Endothelial cell of umbilical vein (primary cell): ENCODE measurements at regions not wholly inside any gene's neighbourhood (a gene's known extent, or its start where the extent isn't known, plus 50 kb on each side); places are given as distances from the start of the nearest gene placed in this dataset.

ENCODE experiments used
- BruUV-seq: library from RNA; stranded (reverse); fragments of 400-500 nt; replicated peaks from 2 replicates; lab custom pipeline; 2021; lab: Mats Ljungman, UMichigan
- CTCF ChIA-PET: fragments of 300-600, 350-600 bp; sonication (Branson Sonifier 250); formaldehyde crosslinking; loops from one replicate; lab custom pipeline; 2021; ENCODE audit warnings: antibody characterized with exemption, inconsistent platforms; lab: Charles Lee
- POLR2A ChIA-PET: fragments of 300-600, 350-600 bp; sonication (Branson Sonifier 250); formaldehyde crosslinking; loops from one replicate; lab custom pipeline; 2021; ENCODE audit warnings: antibody characterized with exemption, inconsistent platforms; lab: Charles Lee
- DNase-seq: peaks from one replicate; pipeline ENCODE4 v3.0.0-alpha.2; 2011; ENCODE audit warnings: low read depth, low spot score
- FAIRE-seq: peaks from 2 replicates; lab custom pipeline; 2011; peaks lifted over from hg19 to GRCh38; lab: Jason Lieb, UNC
- H2AFZ ChIP-seq: 2 replicates; pipeline ENCODE4 v1.6.0; 2012; ENCODE audit warnings: low read depth, low read length, control low read depth, inconsistent platforms
- H3K27ac ChIP-seq: 2 replicates; pipeline ENCODE4 v1.5.1; 2011; ENCODE audit warnings: low read depth, mild to moderate bottlenecking, control low read depth, low read length, moderate library complexity; ENCODE audit not compliant: insufficient read depth
- H3K27me3 ChIP-seq, 2 experiments: 2 replicates each; pipeline versions ENCODE4 v1.6.0 to v1.6.1; 2011; ENCODE audit warnings: low read length in 2 of 2, mixed read lengths in 1 of 2; ENCODE audit not compliant: control insufficient read depth in 2 of 2, insufficient read depth in 2 of 2
- H3K36me3 ChIP-seq, 2 experiments: 2 replicates in 1 of 2; 3 replicates in 1 of 2; pipeline ENCODE4 v1.5.1; 2011; ENCODE audit warnings: low read length in 2 of 2, mild to moderate bottlenecking in 1 of 2, moderate library complexity in 1 of 2; ENCODE audit not compliant: control insufficient read depth in 2 of 2, insufficient read depth in 2 of 2; ENCODE audit errors: extremely low read depth in 1 of 2
- H3K4me1 ChIP-seq: 3 replicates; pipeline ENCODE4 v1.5.1; 2011; ENCODE audit warnings: mild to moderate bottlenecking, low read length; ENCODE audit not compliant: control insufficient read depth, insufficient read depth; ENCODE audit errors: extremely low read depth
- H3K4me2 ChIP-seq: 2 replicates; pipeline ENCODE4 v1.6.1; 2011; ENCODE audit warnings: low read length, control low read depth, mixed read lengths; ENCODE audit not compliant: insufficient read depth
- H3K4me3 ChIP-seq, 3 experiments: fragments of 200-600 bp in 1 of 3; sonication (generic), shearing (Covaris generic) in 1 of 3; replicated peaks in 1 of 3; 2 replicates each; pipeline ENCODE4 v1.5.1; 2011 to 2016; ENCODE audit warnings: control low read depth in 3 of 3, low read length in 3 of 3, mild to moderate bottlenecking in 2 of 3, inconsistent platforms in 1 of 3, low read depth in 1 of 3, moderate library complexity in 1 of 3; ENCODE audit not compliant: insufficient read depth in 1 of 3
- H3K79me2 ChIP-seq: 2 replicates; pipeline ENCODE4 v1.6.0; 2012; ENCODE audit warnings: low read length, inconsistent platforms; ENCODE audit not compliant: control insufficient read depth, insufficient read depth
- H3K9ac ChIP-seq: replicated peaks from 2 replicates; pipeline ENCODE3; 2011; ENCODE audit warnings: low read length, control low read depth; ENCODE audit not compliant: insufficient read depth; ENCODE audit errors: extremely low read depth
- H3K9me1 ChIP-seq: replicated peaks from 3 replicates; pipeline ENCODE4 v1.6.0; 2011; ENCODE audit warnings: mild to moderate bottlenecking, low read length; ENCODE audit not compliant: control insufficient read depth, insufficient read depth; ENCODE audit errors: extremely low read depth
- H3K9me3 ChIP-seq: replicated peaks from 2 replicates; pipeline ENCODE4 v1.5.1; 2012; ENCODE audit warnings: low read length, inconsistent platforms; ENCODE audit not compliant: control insufficient read depth, insufficient read depth
- H4K20me1 ChIP-seq: replicated peaks from 2 replicates; pipeline ENCODE3; 2011; ENCODE audit warnings: mild to moderate bottlenecking, low read length; ENCODE audit not compliant: control insufficient read depth, insufficient read depth; ENCODE audit errors: extremely low read depth
- EZH2 ChIP-seq: IDR thresholded peaks from 2 replicates; pipeline ENCODE4 v1.6.1; 2012; ENCODE audit warnings: borderline replicate concordance, low read depth, mild to moderate bottlenecking, moderate library complexity, low read length, inconsistent platforms; ENCODE audit not compliant: severe bottlenecking
- FOS ChIP-seq: IDR thresholded peaks from 2 replicates; pipeline ENCODE4 v1.6.1; 2011; ENCODE audit warnings: mild to moderate bottlenecking, low read length, moderate library complexity, borderline replicate concordance; ENCODE audit not compliant: insufficient read depth
- GATA2 ChIP-seq: IDR thresholded peaks from 2 replicates; pipeline ENCODE4 v1.7.0; 2011; ENCODE audit warnings: low read depth, mild to moderate bottlenecking, moderate library complexity, mixed read lengths, low read length; ENCODE audit not compliant: insufficient read length, insufficient read depth
- JUN ChIP-seq: IDR thresholded peaks from 2 replicates; pipeline ENCODE4 v1.6.1; 2011; ENCODE audit warnings: borderline replicate concordance, low read depth; ENCODE audit not compliant: insufficient read length, insufficient read depth
- POLR2AphosphoS5 ChIP-seq: IDR thresholded peaks from 2 replicates; pipeline ENCODE4 v1.6.1; 2012; ENCODE audit warnings: low read depth, mild to moderate bottlenecking, control low read depth, low read length, moderate library complexity; ENCODE audit not compliant: insufficient read depth
- dilution Hi-C: fragments of 300-500 bp; cut with MboI; formaldehyde crosslinking; loops from one replicate; pipeline ENCODE4 v1.15.0; 2019; ENCODE audit warnings: low sequenced_read_pairs; ENCODE audit not compliant: extremely low pct_ligation_motif_present
- intact Hi-C: fragments of 100-400 bp; cut with micrococcal nuclease; formaldehyde crosslinking; loops from one replicate; pipeline ENCODE4 v1.10.0; 2022
- TF ChIP-seq, protein P1 (sequence below), 2 donors: IDR thresholded peaks; 1 replicate in 1 of 2; 2 replicates in 1 of 2; pipeline ENCODE4 v1.5.1; 2011; ENCODE audit warnings: low read length in 2 of 2, mild to moderate bottlenecking in 2 of 2, moderate library complexity in 2 of 2, control low read depth in 1 of 2, inconsistent platforms in 1 of 2, low read depth in 1 of 2; ENCODE audit not compliant: insufficient read depth in 1 of 2; ENCODE audit errors: extremely low read depth in 1 of 2

DNA sequence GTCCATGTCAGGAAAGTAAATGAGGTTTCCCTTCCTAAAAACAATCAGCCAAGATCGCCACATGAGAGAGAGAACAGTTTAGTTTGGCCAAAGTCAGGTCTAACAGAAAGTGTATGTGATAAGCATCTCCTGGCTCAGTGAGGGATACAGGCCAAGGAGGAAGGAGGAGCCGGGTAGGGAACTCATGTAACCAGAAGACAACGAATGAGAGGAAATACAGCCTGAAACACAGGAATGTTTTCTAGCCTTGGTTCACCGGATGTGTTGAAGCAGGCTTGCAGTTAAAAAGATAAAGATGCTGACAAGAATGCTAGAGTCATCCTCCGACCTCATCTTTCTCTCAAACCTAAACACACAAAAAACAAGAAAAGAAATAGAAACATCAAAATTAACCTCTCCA, 283.9 kb upstream of the SIX2 start:
- no peak overlapping the region for H3K27ac ChIP-seq
- intact Hi-C loops = loop anchor here (5.0 kb wide), 1 partner anchor 121 kb away; no protein-coding TSS in a partner anchor
- no peaks in the 10 kb centered on the region for H4K20me1 ChIP-seq
- ChIA-PET POLR2A (no interaction called here), CTCF (interaction anchor here (0.7 to 1.0 kb wide), 2 partner anchors 9 to 33 kb away, joined by 3 to 4 read pairs; no protein-coding TSS in a partner anchor)
- TF ChIP-seq POLR2AphosphoS5 = no peak
- TF ChIP-seq GATA2 = peak; percentile 93
- H3K4me2 ChIP-seq = no peak overlapping the region
- dilution Hi-C loops = no loop called here
- DNase-seq = peak; percentile 41
- BruUV-seq = no TSS peak
- no peak overlapping the region for H3K4me3 ChIP-seq
- H3K4me1 ChIP-seq = peaks cover 48% of the 10 kb centered on the region
- no peaks in the 10 kb centered on the region for H3K27me3 ChIP-seq
- H3K9ac ChIP-seq = no peak overlapping the region
- no peaks in the 10 kb centered on the region for H3K79me2 ChIP-seq
- peak; percentile 76 for FAIRE-seq
- H3K36me3 ChIP-seq = no peaks in the 10 kb centered on the region
- H2AFZ ChIP-seq = peak overlapping the region; percentile 17
- H3K9me3 ChIP-seq = no peaks in the 10 kb centered on the region
- no peaks in the 10 kb centered on the region for H3K9me1 ChIP-seq

DNA sequence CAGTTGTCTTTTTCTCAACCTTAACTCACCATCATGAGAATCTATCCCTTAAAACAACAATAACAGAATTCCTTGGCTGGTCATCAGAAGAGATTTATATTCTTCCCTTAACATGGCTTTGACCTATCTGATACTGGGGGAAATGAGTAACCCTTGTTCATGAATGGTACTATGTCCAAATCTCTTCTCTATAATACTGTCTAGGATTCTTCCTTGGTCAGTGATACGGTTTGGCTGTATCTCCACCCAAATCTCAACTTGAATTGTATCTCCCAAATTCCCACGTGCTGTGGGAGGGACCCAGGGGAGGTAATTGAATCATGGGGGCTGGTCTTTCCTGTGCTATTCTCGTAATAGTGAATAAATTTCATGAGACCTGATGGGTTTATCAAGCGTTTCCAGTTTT, 282.0 kb upstream of the SIX2 start:
- H3K9ac ChIP-seq = no peak overlapping the region
- POLR2A ChIA-PET = no interaction called here
- no peaks in the 10 kb centered on the region for H4K20me1 ChIP-seq
- no peaks in the 10 kb centered on the region for H3K9me1 ChIP-seq
- intact Hi-C loops = loop anchor here (1.0 to 5.0 kb wide), 2 partner anchors 63 to 119 kb away; no protein-coding TSS in a partner anchor
- TF ChIP-seq GATA2 = peak; percentile 92
- TF ChIP-seq, protein P1, sequence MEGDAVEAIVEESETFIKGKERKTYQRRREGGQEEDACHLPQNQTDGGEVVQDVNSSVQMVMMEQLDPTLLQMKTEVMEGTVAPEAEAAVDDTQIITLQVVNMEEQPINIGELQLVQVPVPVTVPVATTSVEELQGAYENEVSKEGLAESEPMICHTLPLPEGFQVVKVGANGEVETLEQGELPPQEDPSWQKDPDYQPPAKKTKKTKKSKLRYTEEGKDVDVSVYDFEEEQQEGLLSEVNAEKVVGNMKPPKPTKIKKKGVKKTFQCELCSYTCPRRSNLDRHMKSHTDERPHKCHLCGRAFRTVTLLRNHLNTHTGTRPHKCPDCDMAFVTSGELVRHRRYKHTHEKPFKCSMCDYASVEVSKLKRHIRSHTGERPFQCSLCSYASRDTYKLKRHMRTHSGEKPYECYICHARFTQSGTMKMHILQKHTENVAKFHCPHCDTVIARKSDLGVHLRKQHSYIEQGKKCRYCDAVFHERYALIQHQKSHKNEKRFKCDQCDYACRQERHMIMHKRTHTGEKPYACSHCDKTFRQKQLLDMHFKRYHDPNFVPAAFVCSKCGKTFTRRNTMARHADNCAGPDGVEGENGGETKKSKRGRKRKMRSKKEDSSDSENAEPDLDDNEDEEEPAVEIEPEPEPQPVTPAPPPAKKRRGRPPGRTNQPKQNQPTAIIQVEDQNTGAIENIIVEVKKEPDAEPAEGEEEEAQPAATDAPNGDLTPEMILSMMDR (IDR thresholded peaks at IDR 0.05; ENCODE audit: extremely low read depth in 1 of 2, insufficient read depth in 1 of 2, low read depth in 1 of 2, low read length in 2 of 2) = no peak
- TF ChIP-seq EZH2 = no peak
- TF ChIP-seq JUN = peak; percentile 47
- peak; percentile 76 for TF ChIP-seq FOS
- H3K4me1 ChIP-seq = peaks cover 54% of the 10 kb centered on the region
- dilution Hi-C loops = no loop called here
- no peak overlapping the region for H2AFZ ChIP-seq
- no peaks in the 10 kb centered on the region for H3K27me3 ChIP-seq
- H3K4me2 ChIP-seq = peak overlapping the region; percentile 34
- H3K36me3 ChIP-seq = no peaks in the 10 kb centered on the region
- DNase-seq = peak; percentile 78
- H3K4me3 ChIP-seq = no peak overlapping the region
- no TSS peak for BruUV-seq
- H3K27ac ChIP-seq = peak overlapping the region; percentile 38
- CTCF ChIA-PET = no interaction called here
- FAIRE-seq = peak; percentile 90
- no peaks in the 10 kb centered on the region for H3K79me2 ChIP-seq
- no peaks in the 10 kb centered on the region for H3K9me3 ChIP-seq
